Left hindlimb (tissue), 1 donor: ENCODE measurements at regions not wholly inside any gene's neighbourhood (a gene's known extent, or its start where the extent isn't known, plus 50 kb on each side); places are given as distances from the start of the nearest gene placed in this dataset.

Source experiments
- DNase-seq: peaks from one replicate; pipeline ENCODE4 v3.0.0-alpha.2; 2018

GRCh38 chr6:148653138-148653776 lies 93.6 kb upstream of the UST start:
- no peak for DNase-seq

DNA sequence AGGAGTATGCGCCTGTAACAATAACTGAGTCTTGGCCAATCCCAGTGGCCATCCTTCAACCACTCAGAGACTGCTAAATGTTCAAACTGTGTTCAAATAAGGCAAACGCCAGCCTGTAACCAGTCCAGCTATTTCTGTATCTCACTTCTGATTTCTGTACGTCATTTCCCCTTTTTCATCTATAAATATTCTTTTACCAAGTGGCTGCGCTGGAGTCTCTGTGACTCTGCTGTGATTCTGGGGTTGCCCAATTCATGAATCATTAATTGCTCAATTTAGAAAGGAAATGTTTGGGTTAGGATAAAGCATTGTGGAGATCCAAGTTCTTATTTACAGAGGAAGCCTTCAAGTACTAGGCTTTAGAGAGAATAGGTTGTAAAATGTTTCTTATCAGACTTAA lies 89.8 kb upstream of the UST start:
- no peak for DNase-seq

DNA sequence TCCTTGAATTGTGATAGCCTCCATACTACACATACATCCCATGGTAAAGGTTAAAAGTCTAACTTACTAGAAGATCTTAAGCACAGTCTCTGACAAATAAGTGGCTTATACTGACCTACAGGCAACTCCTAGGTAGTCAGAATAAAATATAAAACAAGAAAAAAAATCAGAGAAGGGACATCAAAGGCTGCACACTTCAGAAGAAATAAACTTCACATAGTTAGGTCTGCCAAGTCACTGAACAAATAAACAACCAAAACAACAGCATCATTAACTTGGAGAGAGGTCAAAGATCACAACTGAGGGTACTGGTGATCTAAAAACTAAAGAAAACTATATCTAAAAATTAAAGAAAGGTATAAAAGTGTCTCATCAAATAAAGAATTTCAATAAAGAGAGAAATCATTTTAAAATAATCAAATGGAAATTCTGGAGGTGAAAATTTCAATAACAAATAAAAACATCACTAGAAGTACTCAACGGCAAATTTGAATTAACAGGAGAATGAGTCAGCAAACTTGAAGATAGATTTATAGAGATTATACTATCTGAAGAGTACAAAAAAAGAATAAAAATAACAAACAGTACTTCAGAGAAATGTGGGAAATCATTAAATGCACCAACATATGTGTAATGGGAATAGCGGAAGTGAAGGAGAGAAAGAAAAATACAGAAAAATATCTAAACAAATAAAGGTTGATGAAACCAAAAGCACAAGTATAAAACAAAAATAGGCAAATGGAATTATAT lies 88.0 kb upstream of the UST start:
- DNase-seq = no peak

- no peak for DNase-seq
Measured at GRCh38 chr6:148667395-148667794, 79.4 kb upstream of the UST start.

GRCh38 chr6:148671085-148671484 lies 75.7 kb upstream of the UST start:
- DNase-seq = no peak

- DNase-seq = no peak
Measured at GRCh38 chr6:148671952-148672351, 74.9 kb upstream of the UST start.

DNA sequence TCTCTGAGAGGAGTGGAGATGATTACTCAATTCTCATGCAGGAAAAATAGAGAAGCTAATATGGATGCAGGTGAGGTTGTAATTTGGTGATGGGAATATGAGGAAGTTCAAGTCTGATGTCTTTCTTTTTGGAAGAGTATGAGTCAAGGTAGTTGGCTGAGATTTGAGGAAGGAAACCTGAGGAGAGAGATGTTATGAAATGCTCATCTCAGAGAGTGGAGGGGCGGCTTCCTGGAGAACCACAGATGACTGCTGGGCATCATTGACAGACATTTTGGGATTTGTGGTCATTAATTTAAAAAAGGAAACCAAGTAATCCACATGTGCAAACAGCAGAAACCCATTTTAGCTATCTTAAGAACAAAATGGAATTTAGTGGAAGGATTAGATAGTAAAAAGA lies 72.5 kb upstream of the UST start:
- DNase-seq = no peak

GRCh38 chr6:148677594-148678476 lies 69.0 kb upstream of the UST start:
- DNase-seq = no peak

DNA sequence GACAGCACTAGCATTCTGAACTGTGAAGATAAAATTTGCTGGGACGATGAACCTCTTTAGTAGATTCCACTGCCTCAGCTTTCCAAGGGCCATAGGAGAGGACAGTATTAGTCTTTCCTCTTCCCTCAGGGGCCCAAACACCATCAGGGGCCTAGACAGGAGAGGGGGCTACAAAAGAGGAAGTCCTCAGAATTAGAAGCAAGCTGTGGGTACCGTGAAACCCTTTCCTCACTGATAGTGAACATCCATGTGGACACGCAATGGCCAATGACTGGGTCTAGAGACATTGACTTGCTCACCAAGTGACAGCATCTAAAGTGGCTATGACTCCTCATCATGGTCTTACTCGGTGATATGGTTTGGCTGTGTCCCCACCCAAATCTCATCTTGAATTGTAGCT lies 68.1 kb upstream of the UST start:
- no peak for DNase-seq

DNA sequence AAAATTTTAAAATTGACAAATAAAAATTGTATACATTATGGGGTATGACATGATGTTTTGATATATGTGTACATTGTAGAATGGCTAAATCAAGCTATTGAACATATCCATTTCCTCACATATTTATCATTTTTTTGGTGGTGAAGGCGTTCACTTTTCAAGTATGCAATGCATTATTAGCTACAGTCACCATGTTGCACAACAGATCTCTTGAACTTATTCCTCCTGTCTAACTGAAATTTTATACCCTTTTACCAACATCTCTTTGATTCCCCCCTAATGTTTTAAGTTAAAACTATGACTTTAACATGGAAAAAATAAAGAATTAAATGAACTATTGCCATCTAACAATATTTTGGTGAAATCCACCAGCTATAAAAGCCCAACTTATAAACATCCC lies 65.2 kb upstream of the UST start:
- no peak for DNase-seq

DNA sequence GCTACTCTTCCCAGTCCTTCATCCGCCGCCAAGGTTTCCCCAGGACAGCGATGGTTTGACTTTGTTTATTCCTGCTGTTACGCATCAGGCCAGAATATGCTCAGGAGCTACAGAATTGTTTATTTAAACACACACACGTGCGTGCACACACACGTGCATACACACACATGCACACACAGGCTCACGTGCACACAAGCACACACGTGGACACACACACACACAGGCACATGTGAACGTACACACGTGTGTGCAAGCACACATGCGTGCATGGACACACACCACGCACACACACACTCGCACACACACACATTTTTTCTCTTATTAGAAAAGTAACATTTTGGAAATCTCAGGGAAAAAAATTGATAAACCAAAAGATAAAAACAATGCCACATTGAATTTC lies 64.6 kb upstream of the UST start:
- DNase-seq = no peak

GRCh38 chr6:148682990-148683389 lies 63.8 kb upstream of the UST start:
- no peak for DNase-seq

- DNase-seq = no peak
Measured at GRCh38 chr6:148689168-148689567, 57.7 kb upstream of the UST start.

GRCh38 chr6:148693882-148694484 lies 52.8 kb upstream of the UST start:
- no peak for DNase-seq
